Prostate gland (tissue), 2 donors: ENCODE measurements at regions not wholly inside any gene's neighbourhood (a gene's known extent, or its start where the extent isn't known, plus 50 kb on each side); places are given as distances from the start of the nearest gene placed in this dataset.
"Not testable (repeated sequence)": the region's sequence is repeated elsewhere in the genome, so short reads cannot be mapped to it uniquely, and the experiment has no call there.

Experiments used
- DNase-seq: peaks from one replicate; pipeline ENCODE4 v3.0.0-alpha.2; 2019; ENCODE audit warnings: low spot score
- H3K27ac ChIP-seq, 2 donors: fragments of 200-600 bp; sonication (generic); 2 replicates each; pipeline ENCODE4 v1.5.1; 2017 to 2019
- H3K27me3 ChIP-seq: fragments of 200-600 bp; sonication (generic); replicated peaks from 2 replicates; pipeline ENCODE4 v1.5.1; 2019; ENCODE audit not compliant: insufficient read depth
- H3K36me3 ChIP-seq, 2 donors: fragments of 200-600 bp; sonication (generic); 1 replicate in 1 of 2; 2 replicates in 1 of 2; pipeline versions ENCODE4 v1.5.1 to v1.8.1; 2017 to 2019
- H3K4me1 ChIP-seq: fragments of 200-600 bp; sonication (generic); replicated peaks from 2 replicates; pipeline ENCODE4 v1.5.1; 2019
- H3K4me3 ChIP-seq, 2 donors: fragments of 200-600 bp; sonication (generic); 2 replicates each; pipeline ENCODE4 v1.5.1; 2017 to 2019
- H3K9me3 ChIP-seq: fragments of 200-600 bp; sonication (generic); 2 replicates; pipeline ENCODE4 v1.5.1; 2017
- POLR2A ChIP-seq: fragments of 450-650 bp; IDR thresholded peaks from one replicate; pipeline ENCODE4 v1.6.1; 2016; ENCODE audit warnings: antibody characterized with exemption, mild to moderate bottlenecking
- POLR2AphosphoS5 ChIP-seq: sonication (generic); formaldehyde crosslinking; IDR thresholded peaks from one replicate; pipeline ENCODE4 v1.6.1; 2017; ENCODE audit warnings: antibody characterized with exemption
- WGBS: methylation state at CpG from one replicate; pipeline ENCODE4 v1.1.5; 2018; 5-methylcytosine and 5-hydroxymethylcytosine counted together
- intact Hi-C: fragments of 100-400 bp; cut with DNase I; formaldehyde crosslinking; loops from one replicate; pipeline ENCODE4 v1.14.2; 2022
- TF ChIP-seq, protein P1 (sequence below), 4 experiments: fragments of 200-600 bp in 2 of 4; fragments of 450-650 bp in 2 of 4; sonication (generic) in 2 of 4; IDR thresholded peaks; 1 replicate in 3 of 4; 2 replicates in 1 of 4; pipeline ENCODE4 v1.5.1; 2016 to 2019; ENCODE audit warnings: antibody characterized with exemption in 4 of 4, mild to moderate bottlenecking in 2 of 4, moderate library complexity in 2 of 4

DNA sequence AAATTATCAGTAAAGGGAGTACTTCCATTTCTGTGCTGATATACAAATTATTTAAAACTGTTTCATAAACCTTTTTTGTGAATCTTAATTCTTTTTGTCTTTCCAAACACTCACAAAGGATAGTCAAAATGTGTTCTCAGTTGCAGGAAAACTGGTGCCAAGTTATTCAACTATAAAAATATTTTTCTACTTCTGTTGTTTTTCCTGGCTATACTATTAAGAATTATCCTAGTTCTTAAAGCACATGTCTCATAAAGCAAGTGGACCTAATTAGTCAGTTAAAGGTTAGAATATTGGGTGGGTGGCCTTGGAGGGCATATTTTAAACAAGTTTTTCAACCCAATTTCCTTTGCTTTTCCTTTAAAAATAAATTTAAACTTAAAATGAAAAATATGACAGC is 1460.3 kb upstream of the SLC10A2 start:
- Histone ChIP-seq H3K27ac (no peak overlapping the region), H3K4me1 (no peaks in the 10 kb centered on the region), H3K4me3 (no peak overlapping the region), H3K36me3 (no peaks in the 10 kb centered on the region), H3K9me3 (no peaks in the 10 kb centered on the region), H3K27me3 (no peaks in the 10 kb centered on the region)
- DNase-seq = no peak
- intact Hi-C loops = no loop called here
- TF ChIP-seq POLR2A (no peak), POLR2AphosphoS5 (no peak)
- TF ChIP-seq, protein P1, sequence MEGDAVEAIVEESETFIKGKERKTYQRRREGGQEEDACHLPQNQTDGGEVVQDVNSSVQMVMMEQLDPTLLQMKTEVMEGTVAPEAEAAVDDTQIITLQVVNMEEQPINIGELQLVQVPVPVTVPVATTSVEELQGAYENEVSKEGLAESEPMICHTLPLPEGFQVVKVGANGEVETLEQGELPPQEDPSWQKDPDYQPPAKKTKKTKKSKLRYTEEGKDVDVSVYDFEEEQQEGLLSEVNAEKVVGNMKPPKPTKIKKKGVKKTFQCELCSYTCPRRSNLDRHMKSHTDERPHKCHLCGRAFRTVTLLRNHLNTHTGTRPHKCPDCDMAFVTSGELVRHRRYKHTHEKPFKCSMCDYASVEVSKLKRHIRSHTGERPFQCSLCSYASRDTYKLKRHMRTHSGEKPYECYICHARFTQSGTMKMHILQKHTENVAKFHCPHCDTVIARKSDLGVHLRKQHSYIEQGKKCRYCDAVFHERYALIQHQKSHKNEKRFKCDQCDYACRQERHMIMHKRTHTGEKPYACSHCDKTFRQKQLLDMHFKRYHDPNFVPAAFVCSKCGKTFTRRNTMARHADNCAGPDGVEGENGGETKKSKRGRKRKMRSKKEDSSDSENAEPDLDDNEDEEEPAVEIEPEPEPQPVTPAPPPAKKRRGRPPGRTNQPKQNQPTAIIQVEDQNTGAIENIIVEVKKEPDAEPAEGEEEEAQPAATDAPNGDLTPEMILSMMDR (IDR thresholded peaks at IDR 0.05) = no peak

DNA sequence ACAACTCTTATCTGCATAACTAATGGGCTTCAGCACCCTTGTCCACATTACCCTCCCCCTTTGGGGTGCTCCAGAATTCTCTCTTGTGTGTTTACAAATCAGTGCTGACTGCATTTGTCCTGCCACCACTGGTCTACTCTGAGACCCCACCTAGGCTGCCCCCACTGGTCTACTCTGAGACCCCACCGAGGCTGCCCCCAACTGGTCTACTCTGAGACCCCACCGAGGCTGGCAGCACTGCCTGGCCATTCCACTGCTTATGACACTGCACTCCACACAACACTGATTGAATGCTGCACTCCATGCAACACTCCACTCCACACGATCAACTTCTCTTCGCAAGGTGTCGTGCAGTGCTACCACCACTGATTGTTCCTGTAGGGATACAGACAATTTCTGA is 1459.2 kb upstream of the SLC10A2 start:
- Histone ChIP-seq H3K4me1 (no peaks in the 10 kb centered on the region), H3K27me3 (no peaks in the 10 kb centered on the region), H3K27ac (no peak overlapping the region), H3K36me3 (no peaks in the 10 kb centered on the region), H3K4me3 (no peak overlapping the region), H3K9me3 (no peaks in the 10 kb centered on the region)
- TF ChIP-seq POLR2AphosphoS5 = no peak
- TF ChIP-seq POLR2A = no peak
- TF ChIP-seq, protein P1 (IDR thresholded peaks at IDR 0.05) = no peak
- no peak for DNase-seq
- WGBS = 94% methylated on average over 5 of the region's 5 CpGs
- intact Hi-C loops = no loop called here

DNA sequence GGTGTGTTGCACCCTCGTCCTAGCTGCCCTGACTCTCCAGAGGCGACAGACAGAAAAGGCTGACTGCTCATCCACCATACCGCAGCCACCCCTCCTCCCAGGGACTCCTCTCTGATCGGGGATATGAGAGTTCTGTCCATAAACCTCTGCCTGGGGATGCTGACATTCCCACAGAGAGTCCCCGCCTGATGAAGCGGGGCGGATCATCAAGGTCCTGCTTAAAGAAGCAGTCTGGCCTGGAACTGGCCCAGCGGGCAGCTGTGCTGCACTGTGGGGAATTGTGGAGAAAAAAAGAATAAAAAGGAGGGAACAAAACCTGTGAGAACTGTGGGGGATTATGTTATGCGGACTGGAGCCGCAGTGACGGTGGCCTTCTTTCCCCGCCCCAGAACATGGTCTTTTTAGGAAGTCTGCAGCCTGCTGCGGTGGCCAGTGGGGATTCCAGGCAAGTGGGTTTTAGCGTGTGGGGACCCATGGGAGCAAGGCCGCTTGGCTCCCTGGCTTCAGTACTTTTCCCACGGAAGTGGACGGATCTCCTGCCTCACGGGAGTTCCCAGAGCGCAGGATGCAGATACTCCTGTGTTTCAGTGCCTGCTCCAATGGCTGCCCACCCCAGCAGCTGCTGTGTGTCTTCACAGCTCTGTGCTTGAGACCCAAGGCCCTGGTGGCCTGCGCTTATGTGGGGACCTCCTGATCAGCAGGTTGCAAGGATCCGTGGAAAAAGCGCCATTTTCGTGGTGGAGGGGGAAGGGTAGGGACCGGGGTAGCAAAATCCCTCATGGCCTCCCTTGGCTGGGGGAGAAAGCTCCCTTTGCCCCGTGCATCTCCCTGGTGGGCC is 1456.2 kb upstream of the SLC10A2 start:
- TF ChIP-seq, protein P1 (IDR thresholded peaks at IDR 0.05) = no peak
- TF ChIP-seq POLR2A (no peak), POLR2AphosphoS5 (no peak)
- WGBS = 92% methylated on average over 21 of the region's 25 CpGs
- Histone ChIP-seq H3K27ac (no peak overlapping the region), H3K4me3 (no peak overlapping the region), H3K36me3 (no peaks in the 10 kb centered on the region), H3K9me3 (no peaks in the 10 kb centered on the region), H3K27me3 (no peaks in the 10 kb centered on the region), H3K4me1 (no peaks in the 10 kb centered on the region)
- intact Hi-C loops = no loop called here
- no peak for DNase-seq

DNA sequence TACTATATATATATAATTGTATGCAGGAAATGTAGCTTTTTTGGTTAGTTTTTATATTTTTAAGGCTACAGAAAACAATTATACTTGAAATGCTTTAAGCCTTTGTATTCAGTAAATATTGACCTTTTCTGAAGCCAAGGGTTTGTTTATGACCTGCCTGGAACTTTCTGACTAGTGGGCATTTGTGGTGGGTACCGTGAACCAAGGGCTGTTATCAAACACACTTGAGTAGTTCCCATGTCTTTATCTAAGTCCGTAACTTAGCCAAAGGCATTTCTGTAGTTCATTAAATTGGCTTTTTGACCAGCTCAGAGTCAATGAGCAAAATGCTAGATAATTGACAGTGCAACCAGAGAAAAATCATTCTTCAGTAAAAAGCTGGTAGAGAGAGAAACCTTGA is 1444.2 kb upstream of the SLC10A2 start:
- DNase-seq = no peak
- H3K9me3 ChIP-seq = no peaks in the 10 kb centered on the region
- 81% methylated on average over 2 of the region's 2 CpGs for WGBS

DNA sequence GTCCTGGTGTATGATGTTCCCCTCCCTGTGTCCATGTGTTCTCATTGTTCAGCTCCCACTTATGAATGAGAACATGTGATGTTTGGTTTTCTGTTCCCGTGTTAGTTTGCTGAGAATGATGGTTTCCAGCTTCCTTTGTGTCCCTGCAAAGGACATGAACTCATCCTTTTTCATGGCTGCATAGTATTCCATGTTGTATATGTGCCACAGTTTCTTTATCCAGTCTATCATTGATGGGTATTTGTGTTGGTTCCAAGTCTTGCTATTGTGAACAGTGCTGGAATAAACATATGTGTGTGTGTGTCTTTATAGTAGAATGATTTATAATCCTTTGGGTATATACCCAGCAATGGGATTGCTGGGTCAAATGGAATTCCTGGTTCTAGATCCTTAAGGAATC is 1427.3 kb upstream of the SLC10A2 start:
- H3K36me3 ChIP-seq, H3K4me1 ChIP-seq, DNase-seq, H3K27me3 ChIP-seq, H3K4me3 ChIP-seq, intact Hi-C loops, H3K9me3 ChIP-seq, H3K27ac ChIP-seq: not testable (repeated sequence)
- 95% methylated on average over 1 of the region's 1 CpG for WGBS

More for the DNA sequence above, 1444.2 kb upstream of the SLC10A2 start:
- Histone ChIP-seq H3K27ac (no peak overlapping the region), H3K4me3 (no peak overlapping the region), H3K4me1 (no peaks in the 10 kb centered on the region), H3K27me3 (no peaks in the 10 kb centered on the region), H3K36me3 (no peaks in the 10 kb centered on the region)
- intact Hi-C loops = no loop called here
- no peak for TF ChIP-seq POLR2AphosphoS5
- TF ChIP-seq, protein P1 (IDR thresholded peaks at IDR 0.05) = no peak
- no peak for TF ChIP-seq POLR2A
